ENCODE measurements at regions not wholly inside any gene's neighbourhood (a gene's known extent, or its start where the extent isn't known, plus 50 kb on each side); places are given as distances from the start of the nearest gene placed in this dataset.
A peak's percentile ranks its signal among the peaks of the same experiment; 100 is the strongest.
"Not testable (repeated sequence)": the region's sequence is repeated elsewhere in the genome, so short reads cannot be mapped to it uniquely, and the experiment has no call there.

GRCh38 chr6:115747719-115748118, 313.0 kb downstream of the FRK start:
- BruUV-seq (replicated peaks) = no TSS peak
- no peak overlapping the region for H3K27ac Mint-ChIP-seq (ENCODE audit: low read depth, unreplicated experiment)
- no peaks in the 10 kb centered on the region for H3K36me3 Mint-ChIP-seq (ENCODE audit: insufficient read depth, unreplicated experiment)
- ChIA-PET POLR2A (no interaction called here), CTCF (interaction anchor here (1.0 kb wide), 1 partner anchor 25 kb away, joined by 3 read pairs; no protein-coding TSS in a partner anchor)
- no peak for TF ChIP-seq CTCF (IDR thresholded peaks at IDR 0.05; ENCODE audit: unreplicated experiment)
- H3K4me3 Mint-ChIP-seq (ENCODE audit: unreplicated experiment) = no peak overlapping the region
- intact Hi-C loops (cut with micrococcal nuclease) = no loop called here
- DNase-seq (ENCODE audit: unreplicated experiment) = no peak
- no peaks in the 10 kb centered on the region for H3K9me3 Mint-ChIP-seq (ENCODE audit: unreplicated experiment)
- H3K27me3 Mint-ChIP-seq (ENCODE audit: insufficient read depth, unreplicated experiment) = peaks cover under 1% of the 10 kb centered on the region
- no peaks in the 10 kb centered on the region for H3K4me1 Mint-ChIP-seq (ENCODE audit: insufficient read depth, unreplicated experiment)

- H3K4me3 Mint-ChIP-seq (ENCODE audit: unreplicated experiment); POLR2A ChIA-PET; H3K9me3 Mint-ChIP-seq (ENCODE audit: unreplicated experiment); H3K36me3 Mint-ChIP-seq (ENCODE audit: insufficient read depth, unreplicated experiment); intact Hi-C loops (cut with micrococcal nuclease); BruUV-seq (replicated peaks); DNase-seq (ENCODE audit: unreplicated experiment); H3K4me1 Mint-ChIP-seq (ENCODE audit: insufficient read depth, unreplicated experiment); CTCF ChIA-PET; H3K27ac Mint-ChIP-seq (ENCODE audit: low read depth, unreplicated experiment): not testable (repeated sequence)
- H3K27me3 Mint-ChIP-seq (ENCODE audit: insufficient read depth, unreplicated experiment) = peaks cover 12% of the 10 kb centered on the region
These were observed 314.1 kb downstream of the FRK start for GRCh38 chr6:115746583-115746982.

GRCh38 chr6:115740907-115741306, 319.8 kb downstream of the FRK start:
- POLR2A ChIA-PET = interaction anchor here (0.6 kb wide), 1 partner anchor 104 kb away, joined by 3 read pairs; no protein-coding TSS in a partner anchor
- BruUV-seq (replicated peaks) = no TSS peak
- CTCF ChIA-PET = no interaction called here
- no peak for TF ChIP-seq CTCF (IDR thresholded peaks at IDR 0.05; ENCODE audit: unreplicated experiment)
- Mint-ChIP-seq H3K9me3 (ENCODE audit: unreplicated experiment) (no peaks in the 10 kb centered on the region), H3K4me1 (ENCODE audit: insufficient read depth, unreplicated experiment) (no peaks in the 10 kb centered on the region), H3K4me3 (ENCODE audit: unreplicated experiment) (no peak overlapping the region), H3K27ac (ENCODE audit: low read depth, unreplicated experiment) (no peak overlapping the region), H3K36me3 (ENCODE audit: insufficient read depth, unreplicated experiment) (no peaks in the 10 kb centered on the region), H3K27me3 (ENCODE audit: insufficient read depth, unreplicated experiment) (peaks cover 21% of the 10 kb centered on the region)
- intact Hi-C loops (cut with micrococcal nuclease) = no loop called here
- peak; percentile 13 for DNase-seq (ENCODE audit: unreplicated experiment)

GRCh38 chr6:115735610-115736009, 325.1 kb downstream of the FRK start:
- CTCF ChIA-PET = no interaction called here
- POLR2A ChIA-PET = no interaction called here
- Mint-ChIP-seq H3K9me3 (ENCODE audit: unreplicated experiment) (no peaks in the 10 kb centered on the region), H3K4me1 (ENCODE audit: insufficient read depth, unreplicated experiment) (no peaks in the 10 kb centered on the region), H3K4me3 (ENCODE audit: unreplicated experiment) (no peak overlapping the region), H3K27ac (ENCODE audit: low read depth, unreplicated experiment) (no peak overlapping the region), H3K36me3 (ENCODE audit: insufficient read depth, unreplicated experiment) (no peaks in the 10 kb centered on the region), H3K27me3 (ENCODE audit: insufficient read depth, unreplicated experiment) (no peaks in the 10 kb centered on the region)
- BruUV-seq (replicated peaks) = no TSS peak
- no peak for DNase-seq (ENCODE audit: unreplicated experiment)
- intact Hi-C loops (cut with micrococcal nuclease) = no loop called here
- no peak for TF ChIP-seq CTCF (IDR thresholded peaks at IDR 0.05; ENCODE audit: unreplicated experiment)

- CTCF ChIA-PET = interaction anchor here (0.6 to 1.4 kb wide), 2 partner anchors 8 to 18 kb away, joined by 3 read pairs; no protein-coding TSS in a partner anchor
- DNase-seq (ENCODE audit: unreplicated experiment) = no peak
- H3K4me1 Mint-ChIP-seq (ENCODE audit: insufficient read depth, unreplicated experiment) = no peaks in the 10 kb centered on the region
- no peaks in the 10 kb centered on the region for H3K9me3 Mint-ChIP-seq (ENCODE audit: unreplicated experiment)
- no TSS peak for BruUV-seq (replicated peaks)
- intact Hi-C loops (cut with micrococcal nuclease) = no loop called here
- H3K4me3 Mint-ChIP-seq (ENCODE audit: unreplicated experiment) = no peak overlapping the region
- H3K36me3 Mint-ChIP-seq (ENCODE audit: insufficient read depth, unreplicated experiment) = no peaks in the 10 kb centered on the region
- no peak overlapping the region for H3K27ac Mint-ChIP-seq (ENCODE audit: low read depth, unreplicated experiment)
- no peak for TF ChIP-seq CTCF (IDR thresholded peaks at IDR 0.05; ENCODE audit: unreplicated experiment)
- POLR2A ChIA-PET = no interaction called here
- no peaks in the 10 kb centered on the region for H3K27me3 Mint-ChIP-seq (ENCODE audit: insufficient read depth, unreplicated experiment)
These were observed 327.3 kb downstream of the FRK start for GRCh38 chr6:115733426-115733825.

All from MCF 10A (cell line).